ENCODE measurements at regions not wholly inside any gene's neighbourhood (a gene's known extent, or its start where the extent isn't known, plus 50 kb on each side); places are given as distances from the start of the nearest gene placed in this dataset.
"Not testable (repeated sequence)": the region's sequence is repeated elsewhere in the genome, so short reads cannot be mapped to it uniquely, and the experiment has no call there.

DNA sequence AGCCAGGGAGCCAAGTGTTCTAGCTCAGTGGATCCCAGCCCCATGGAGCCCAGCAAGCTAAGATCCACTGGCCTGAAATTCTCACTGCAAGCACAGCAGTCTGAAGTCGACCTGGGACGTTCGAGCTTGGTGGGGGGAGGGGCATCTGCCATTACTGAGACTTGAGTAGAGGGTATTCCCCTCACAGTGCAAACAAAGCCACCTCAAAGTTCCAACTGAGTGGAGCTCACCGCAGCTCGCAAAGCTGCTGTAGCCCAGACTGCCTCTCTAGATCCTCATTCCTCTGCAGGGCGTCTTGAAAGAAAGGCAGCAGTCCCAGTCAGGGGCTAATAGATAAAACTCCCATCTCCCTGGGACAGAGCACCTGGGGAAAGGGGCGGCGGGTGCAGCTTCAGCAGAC lies 226.3 kb downstream of the ZIC3 start:
- Histone ChIP-seq H3K4me3 (no peak overlapping the region), H3K27me3 (replicated peaks; ENCODE audit: insufficient read depth) (no peaks in the 10 kb centered on the region), H3K27ac (no peak overlapping the region), H3K4me1 (replicated peaks) (no peaks in the 10 kb centered on the region), H3K36me3 (no peaks in the 10 kb centered on the region), H3K9me3 (no peaks in the 10 kb centered on the region)
- TF ChIP-seq, protein P1, sequence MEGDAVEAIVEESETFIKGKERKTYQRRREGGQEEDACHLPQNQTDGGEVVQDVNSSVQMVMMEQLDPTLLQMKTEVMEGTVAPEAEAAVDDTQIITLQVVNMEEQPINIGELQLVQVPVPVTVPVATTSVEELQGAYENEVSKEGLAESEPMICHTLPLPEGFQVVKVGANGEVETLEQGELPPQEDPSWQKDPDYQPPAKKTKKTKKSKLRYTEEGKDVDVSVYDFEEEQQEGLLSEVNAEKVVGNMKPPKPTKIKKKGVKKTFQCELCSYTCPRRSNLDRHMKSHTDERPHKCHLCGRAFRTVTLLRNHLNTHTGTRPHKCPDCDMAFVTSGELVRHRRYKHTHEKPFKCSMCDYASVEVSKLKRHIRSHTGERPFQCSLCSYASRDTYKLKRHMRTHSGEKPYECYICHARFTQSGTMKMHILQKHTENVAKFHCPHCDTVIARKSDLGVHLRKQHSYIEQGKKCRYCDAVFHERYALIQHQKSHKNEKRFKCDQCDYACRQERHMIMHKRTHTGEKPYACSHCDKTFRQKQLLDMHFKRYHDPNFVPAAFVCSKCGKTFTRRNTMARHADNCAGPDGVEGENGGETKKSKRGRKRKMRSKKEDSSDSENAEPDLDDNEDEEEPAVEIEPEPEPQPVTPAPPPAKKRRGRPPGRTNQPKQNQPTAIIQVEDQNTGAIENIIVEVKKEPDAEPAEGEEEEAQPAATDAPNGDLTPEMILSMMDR (IDR thresholded peaks at IDR 0.05), result no peak
- TF ChIP-seq POLR2A (IDR thresholded peaks at IDR 0.05) (no peak), POLR2AphosphoS5 (IDR thresholded peaks at IDR 0.05) (no peak)
- intact Hi-C loops (cut with DNase I), result no loop called here
- DNase-seq (ENCODE audit: low spot score), result no peak
- WGBS, result no CpG with 5 or more reads among the region's 8 CpGs

DNA sequence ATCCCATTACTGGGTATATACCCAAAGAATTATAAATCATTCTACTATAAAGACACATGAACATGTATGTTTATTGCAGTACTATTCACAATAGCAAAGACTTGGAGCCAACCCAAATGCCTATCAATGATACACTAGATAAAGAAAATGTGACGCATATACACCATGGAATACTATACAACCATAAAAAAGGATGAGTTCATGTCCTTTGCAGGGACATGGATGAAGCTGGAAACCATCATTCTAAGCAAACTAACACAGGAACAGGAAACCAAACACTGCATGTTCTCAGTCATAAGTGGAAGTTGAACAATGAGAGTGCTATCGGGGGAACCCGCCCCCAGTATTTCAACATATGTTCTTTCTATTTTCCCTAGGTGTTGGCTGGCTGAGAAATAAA lies 232.0 kb downstream of the ZIC3 start:
- H3K36me3 ChIP-seq; DNase-seq (ENCODE audit: low spot score); intact Hi-C loops (cut with DNase I); H3K9me3 ChIP-seq; H3K27me3 ChIP-seq (replicated peaks; ENCODE audit: insufficient read depth); H3K4me1 ChIP-seq (replicated peaks); H3K27ac ChIP-seq; H3K4me3 ChIP-seq: not testable (repeated sequence)
- 96% methylated on average over 3 of the region's 3 CpGs for WGBS

GRCh38 chrX:137823257-137823656 lies 257.3 kb downstream of the ZIC3 start:
- no peaks in the 10 kb centered on the region for H3K4me1 ChIP-seq (replicated peaks)
- intact Hi-C loops (cut with DNase I), result no loop called here
- H3K27ac ChIP-seq, result no peak overlapping the region
- no peaks in the 10 kb centered on the region for H3K36me3 ChIP-seq
- DNase-seq (ENCODE audit: low spot score), result no peak
- no peak overlapping the region for H3K4me3 ChIP-seq
- no peaks in the 10 kb centered on the region for H3K27me3 ChIP-seq (replicated peaks; ENCODE audit: insufficient read depth)
- TF ChIP-seq, protein P1 (IDR thresholded peaks at IDR 0.05), result peak in 1 of 4 experiments; percentile 9
- TF ChIP-seq POLR2A (IDR thresholded peaks at IDR 0.05) (no peak), POLR2AphosphoS5 (IDR thresholded peaks at IDR 0.05) (no peak)
- H3K9me3 ChIP-seq, result no peaks in the 10 kb centered on the region
- WGBS, result 100% methylated on average over 1 of the region's 1 CpG

DNA sequence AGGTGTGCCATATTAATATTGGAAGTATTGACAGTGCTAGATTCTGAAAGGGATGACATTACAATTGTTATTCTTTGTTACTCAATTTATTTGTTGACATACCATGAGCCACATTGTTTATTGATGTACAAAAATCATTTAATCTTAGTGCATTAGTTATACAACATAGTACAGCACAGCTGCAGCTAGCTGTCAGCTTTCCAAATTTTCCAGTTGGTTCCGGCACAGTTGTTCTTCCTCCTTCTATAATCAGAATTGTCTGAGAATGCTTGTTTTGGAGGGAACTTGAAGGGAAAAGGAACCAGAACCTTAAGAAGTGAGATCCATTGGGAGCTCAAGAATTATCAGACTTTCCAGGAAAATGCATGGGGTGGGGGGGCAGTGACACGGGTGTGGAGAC lies 281.4 kb downstream of the ZIC3 start:
- 47% methylated on average over 2 of the region's 2 CpGs for WGBS
- DNase-seq (ENCODE audit: low spot score), result no peak

GRCh38 chrX:137848266-137848905 lies 282.5 kb downstream of the ZIC3 start:
- 41% methylated on average over 11 of the region's 11 CpGs for WGBS
- no peak overlapping the region for H3K27ac ChIP-seq
- intact Hi-C loops (cut with DNase I), result no loop called here
- TF ChIP-seq POLR2AphosphoS5 (IDR thresholded peaks at IDR 0.05) (no peak), POLR2A (IDR thresholded peaks at IDR 0.05) (no peak)
- TF ChIP-seq, protein P1 (IDR thresholded peaks at IDR 0.05), result no peak
- H3K36me3 ChIP-seq, result no peaks in the 10 kb centered on the region
- no peaks in the 10 kb centered on the region for H3K27me3 ChIP-seq (replicated peaks; ENCODE audit: insufficient read depth)
- DNase-seq (ENCODE audit: low spot score), result no peak
- no peak overlapping the region for H3K4me3 ChIP-seq
- H3K9me3 ChIP-seq, result no peaks in the 10 kb centered on the region
- H3K4me1 ChIP-seq (replicated peaks), result no peaks in the 10 kb centered on the region

More for the DNA sequence above, 281.4 kb downstream of the ZIC3 start:
- Histone ChIP-seq H3K36me3 (no peaks in the 10 kb centered on the region), H3K27ac (no peak overlapping the region), H3K27me3 (replicated peaks; ENCODE audit: insufficient read depth) (no peaks in the 10 kb centered on the region), H3K9me3 (no peaks in the 10 kb centered on the region), H3K4me1 (replicated peaks) (no peaks in the 10 kb centered on the region), H3K4me3 (no peak overlapping the region)
- TF ChIP-seq POLR2A (IDR thresholded peaks at IDR 0.05), result no peak
- no peak for TF ChIP-seq POLR2AphosphoS5 (IDR thresholded peaks at IDR 0.05)
- TF ChIP-seq, protein P1 (IDR thresholded peaks at IDR 0.05), result no peak
- intact Hi-C loops (cut with DNase I), result no loop called here

Data from prostate gland (tissue), 2 donors.